BJ (cell line): ENCODE measurements at regions not wholly inside any gene's neighbourhood (a gene's known extent, or its start where the extent isn't known, plus 50 kb on each side); places are given as distances from the start of the nearest gene placed in this dataset.

Experiments used
- CTCF ChIA-PET: fragments of 350-600 bp; formaldehyde crosslinking; extraction: SDS; loops from one replicate; lab custom pipeline; 2021; ENCODE audit warnings: antibody characterized with exemption, inconsistent platforms; lab: Yijun Ruan, JAX
- POLR2A ChIA-PET: fragments of 300-600 bp; sonication (Branson Sonifier 250); formaldehyde crosslinking; extraction: SDS; loops from one replicate; lab custom pipeline; 2021; ENCODE audit warnings: antibody characterized with exemption; lab: Charles Lee
- DNase-seq: peaks from one replicate; pipeline ENCODE4 v3.0.0-alpha.2; 2011; ENCODE audit warnings: low read depth
- H3K27me3 ChIP-seq: 2 replicates; pipeline ENCODE4 v1.6.0; 2011; ENCODE audit warnings: low read length; ENCODE audit not compliant: control insufficient read depth, insufficient read depth
- H3K36me3 ChIP-seq: 2 replicates; pipeline ENCODE4 v1.5.1; 2011; ENCODE audit warnings: low read length; ENCODE audit not compliant: control insufficient read depth, insufficient read depth
- H3K4me3 ChIP-seq: 2 replicates; pipeline ENCODE4 v1.5.1; 2011; ENCODE audit warnings: low read depth, mild to moderate bottlenecking, control low read depth, low read length
- CTCF ChIP-seq: IDR thresholded peaks from 2 replicates; pipeline ENCODE4 v1.5.1; 2011; ENCODE audit warnings: low read depth, mild to moderate bottlenecking, control low read depth, inconsistent platforms, low read length, moderate library complexity; ENCODE audit not compliant: insufficient read depth

GRCh38 chr1:244204004-244204403, 152.9 kb downstream of the ZBTB18 start:
- POLR2A ChIA-PET, result no interaction called here
- Histone ChIP-seq H3K27me3 (no peaks in the 10 kb centered on the region), H3K4me3 (no peak overlapping the region), H3K36me3 (no peaks in the 10 kb centered on the region)
- no peak for DNase-seq
- no peak for TF ChIP-seq CTCF
- CTCF ChIA-PET, result no interaction called here

DNA sequence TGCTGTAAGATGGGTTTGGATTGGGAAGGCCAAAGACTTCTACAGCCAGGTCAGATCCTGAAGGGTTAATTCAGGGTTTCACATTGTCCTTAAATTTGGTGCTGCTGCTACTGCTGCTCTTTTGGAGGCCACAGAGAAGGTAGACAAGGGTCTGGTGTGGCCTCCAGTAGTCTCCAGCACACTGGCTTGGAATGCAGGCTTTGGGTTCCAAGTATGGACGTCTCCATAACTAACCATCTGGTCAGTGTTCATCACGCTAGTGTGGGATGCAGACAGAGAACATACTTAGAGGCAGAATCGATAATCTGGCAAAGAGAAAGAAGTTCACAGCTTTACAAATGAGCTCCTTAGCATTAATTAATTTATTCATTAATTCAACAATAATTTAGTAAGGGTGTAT, 154.1 kb downstream of the ZBTB18 start:
- ChIA-PET POLR2A (interaction anchor here (0.5 kb wide), 1 partner anchor 122 kb away, joined by 9 read pairs; no protein-coding TSS in a partner anchor), CTCF (no interaction called here)
- H3K36me3 ChIP-seq, result no peaks in the 10 kb centered on the region
- no peaks in the 10 kb centered on the region for H3K27me3 ChIP-seq
- no peak for TF ChIP-seq CTCF
- no peak overlapping the region for H3K4me3 ChIP-seq
- no peak for DNase-seq

GRCh38 chr1:244205906-244206305, 154.8 kb downstream of the ZBTB18 start:
- CTCF ChIA-PET, result interaction anchor here (1.1 kb wide), 1 partner anchor 862 kb away, joined by 3 read pairs; no protein-coding TSS in a partner anchor
- no peak for DNase-seq
- POLR2A ChIA-PET, result interaction anchor here (0.5 kb wide), 1 partner anchor 123 kb away, joined by 9 read pairs; no protein-coding TSS in a partner anchor
- no peak for TF ChIP-seq CTCF
- Histone ChIP-seq H3K27me3 (no peaks in the 10 kb centered on the region), H3K36me3 (no peaks in the 10 kb centered on the region), H3K4me3 (no peak overlapping the region)

DNA sequence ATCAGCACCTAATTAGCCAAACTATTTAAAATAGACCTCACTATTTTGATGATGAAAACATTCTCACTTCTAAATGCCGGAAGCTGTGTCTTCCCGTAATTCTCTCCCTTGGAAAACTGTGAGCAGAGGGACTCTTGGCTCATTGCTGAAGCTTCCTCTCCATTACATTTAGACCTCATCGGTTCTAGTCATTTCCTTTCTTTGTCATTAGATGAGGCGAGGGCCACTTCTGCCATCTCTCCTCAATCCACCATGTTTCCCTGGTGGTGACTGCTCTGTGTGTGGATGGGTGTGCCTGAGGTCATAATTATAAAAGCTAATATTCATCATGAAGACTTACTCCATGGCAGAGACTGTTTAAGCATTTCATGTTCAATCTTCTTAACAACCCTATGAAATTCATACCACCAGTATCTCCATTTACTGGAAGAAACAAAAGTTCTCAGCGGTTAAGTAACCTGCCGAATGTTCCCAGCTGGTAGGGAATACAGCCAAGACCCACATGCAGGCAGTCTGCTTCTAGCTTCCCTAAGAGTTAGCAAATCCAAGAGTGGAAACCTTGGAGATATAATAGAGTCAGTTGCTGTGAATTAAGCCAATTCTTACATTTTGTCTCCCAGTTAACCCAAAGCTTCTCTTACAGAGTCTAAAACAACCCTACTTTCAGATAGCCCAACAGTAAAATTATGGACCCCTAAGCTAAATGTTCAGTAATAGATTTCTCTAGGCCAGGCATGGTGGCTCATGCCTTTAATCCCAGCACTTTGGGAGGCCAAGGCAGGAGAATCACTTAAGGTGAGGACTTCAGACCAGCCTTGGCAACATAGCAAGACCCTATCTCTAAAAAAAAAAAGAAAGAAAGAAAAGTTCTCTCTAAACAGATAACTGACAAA, 156.2 kb downstream of the ZBTB18 start:
- ChIA-PET CTCF (interaction anchor here (1.1 to 1.4 kb wide), 3 partner anchors 11 to 864 kb away, joined by 3 to 4 read pairs (median 3); no protein-coding TSS in a partner anchor), POLR2A (no interaction called here)
- H3K4me3 ChIP-seq, result no peak overlapping the region
- H3K27me3 ChIP-seq, result no peaks in the 10 kb centered on the region
- no peak for TF ChIP-seq CTCF
- no peak for DNase-seq
- H3K36me3 ChIP-seq, result no peaks in the 10 kb centered on the region

- ChIA-PET CTCF (interaction anchor here (1.2 kb wide), 1 partner anchor 13 kb away, joined by 4 read pairs; no protein-coding TSS in a partner anchor), POLR2A (no interaction called here)
- Histone ChIP-seq H3K27me3 (no peaks in the 10 kb centered on the region), H3K4me3 (no peak overlapping the region), H3K36me3 (no peaks in the 10 kb centered on the region)
- DNase-seq, result no peak
- TF ChIP-seq CTCF, result no peak
These were observed 156.8 kb downstream of the ZBTB18 start for GRCh38 chr1:244207935-244208244.
